ENCODE measurements at regions not wholly inside any gene's neighbourhood (a gene's known extent, or its start where the extent isn't known, plus 50 kb on each side); places are given as distances from the start of the nearest gene placed in this dataset.
A peak's percentile ranks its signal among the peaks of the same experiment; 100 is the strongest.
"Not testable (repeated sequence)": the region's sequence is repeated elsewhere in the genome, so short reads cannot be mapped to it uniquely, and the experiment has no call there.

DNA sequence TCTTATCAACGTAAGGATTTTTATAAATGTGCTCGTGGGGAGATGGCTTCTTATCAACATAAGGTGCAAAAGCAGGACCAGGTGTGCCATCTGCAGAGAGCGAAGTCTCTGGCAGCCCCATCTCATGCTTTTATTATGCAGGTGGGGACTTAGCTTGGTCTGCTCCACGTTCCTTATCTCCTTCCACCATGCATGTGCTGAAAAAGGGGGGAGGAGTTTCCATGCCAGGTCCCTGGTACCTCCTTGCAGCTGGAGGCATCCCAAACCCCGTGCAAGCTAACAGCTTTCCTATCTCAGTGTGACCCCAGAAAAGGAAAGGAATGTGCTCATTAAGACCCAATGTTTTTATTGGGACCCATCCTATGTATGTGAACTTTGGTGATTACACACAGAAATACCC, 608.5 kb downstream of the TMEM121 start:
- no peaks in the 10 kb centered on the region for H3K27me3 ChIP-seq
- no peaks in the 10 kb centered on the region for H3K36me3 ChIP-seq
- in situ Hi-C loops (cut with MboI; ENCODE audit: low pct_ligation_motif_present in 1 of 4, low pct_unique_long_range_greater_than_20kb in 1 of 4, low sequenced_read_pairs in 3 of 4) (loop anchor here in 1 of 4 donors (25.0 kb wide), 1 partner anchor 98 kb away; no protein-coding TSS in a partner anchor), intact Hi-C loops (cut with DNase I; ENCODE audit: low total_unique reads) (no loop called here)
- WGBS, 2 donors (ENCODE audit: low coverage in 1 of 2): 45 to 50% methylated on average over 1 to 5 of the region's 5 CpGs
- H3K4me1 ChIP-seq: no peaks in the 10 kb centered on the region
- DNase-seq: no peak
- H3K27ac ChIP-seq: no peak overlapping the region
- H3K9me3 ChIP-seq: no peaks in the 10 kb centered on the region
- TF ChIP-seq POLR2A (IDR thresholded peaks at IDR 0.05): no peak
- TF ChIP-seq POLR2AphosphoS5 (IDR thresholded peaks at IDR 0.05): no peak
- no peak for TF ChIP-seq EP300 (IDR thresholded peaks at IDR 0.05; ENCODE audit: low read depth)
- TF ChIP-seq, protein P1, sequence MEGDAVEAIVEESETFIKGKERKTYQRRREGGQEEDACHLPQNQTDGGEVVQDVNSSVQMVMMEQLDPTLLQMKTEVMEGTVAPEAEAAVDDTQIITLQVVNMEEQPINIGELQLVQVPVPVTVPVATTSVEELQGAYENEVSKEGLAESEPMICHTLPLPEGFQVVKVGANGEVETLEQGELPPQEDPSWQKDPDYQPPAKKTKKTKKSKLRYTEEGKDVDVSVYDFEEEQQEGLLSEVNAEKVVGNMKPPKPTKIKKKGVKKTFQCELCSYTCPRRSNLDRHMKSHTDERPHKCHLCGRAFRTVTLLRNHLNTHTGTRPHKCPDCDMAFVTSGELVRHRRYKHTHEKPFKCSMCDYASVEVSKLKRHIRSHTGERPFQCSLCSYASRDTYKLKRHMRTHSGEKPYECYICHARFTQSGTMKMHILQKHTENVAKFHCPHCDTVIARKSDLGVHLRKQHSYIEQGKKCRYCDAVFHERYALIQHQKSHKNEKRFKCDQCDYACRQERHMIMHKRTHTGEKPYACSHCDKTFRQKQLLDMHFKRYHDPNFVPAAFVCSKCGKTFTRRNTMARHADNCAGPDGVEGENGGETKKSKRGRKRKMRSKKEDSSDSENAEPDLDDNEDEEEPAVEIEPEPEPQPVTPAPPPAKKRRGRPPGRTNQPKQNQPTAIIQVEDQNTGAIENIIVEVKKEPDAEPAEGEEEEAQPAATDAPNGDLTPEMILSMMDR (IDR thresholded peaks at IDR 0.05): no peak
- no peak overlapping the region for H3K4me3 ChIP-seq

DNA sequence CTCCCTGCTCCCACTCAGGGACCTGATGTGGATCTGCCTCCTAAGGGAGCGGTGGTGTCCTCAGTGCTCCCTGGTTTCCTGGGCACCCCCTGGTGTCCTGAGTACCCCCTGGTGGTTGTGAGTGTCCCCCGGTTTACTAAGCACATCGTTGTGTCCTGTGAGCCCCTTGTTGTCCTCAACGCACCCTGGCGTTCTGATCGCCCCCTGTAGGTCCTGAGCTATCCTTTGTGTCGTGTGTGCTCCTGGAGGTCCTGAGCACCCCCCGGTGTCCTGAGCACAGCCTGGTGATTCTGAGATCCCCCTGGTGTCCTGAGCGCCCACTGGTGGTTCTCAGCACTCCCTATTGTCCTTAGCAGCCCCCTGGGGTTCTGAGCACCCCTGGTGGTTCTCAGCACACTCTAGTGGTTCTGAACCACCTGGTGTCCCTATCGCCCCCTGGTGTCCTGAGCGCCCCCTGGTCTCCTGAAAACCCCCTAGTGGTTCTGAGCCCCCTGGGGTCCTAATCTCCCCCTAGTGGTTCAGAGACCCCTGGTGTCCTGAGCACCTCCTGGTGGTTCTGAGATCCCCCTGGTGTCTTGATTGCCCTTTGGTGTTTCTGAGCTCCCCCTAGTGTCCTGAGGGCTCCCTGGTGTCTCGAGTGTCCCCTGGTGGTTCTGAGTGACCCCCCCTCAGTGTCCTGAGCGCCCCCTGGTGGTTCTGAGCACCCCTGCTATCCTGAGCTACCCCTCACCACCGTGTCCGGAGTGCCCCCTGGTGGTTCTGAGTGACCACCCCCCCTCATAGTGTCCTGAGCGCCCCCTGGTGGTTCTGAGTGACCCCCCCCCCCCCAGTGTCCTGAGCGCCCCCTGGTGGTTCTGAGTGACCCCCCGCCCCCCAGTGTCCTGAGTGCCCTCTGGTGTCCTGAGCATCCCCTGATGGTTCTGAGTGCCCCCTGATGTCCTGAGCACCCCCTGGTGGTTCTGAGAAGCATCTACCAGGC, 615.1 kb downstream of the TMEM121 start:
- no peak for DNase-seq
- intact Hi-C loops (cut with DNase I; ENCODE audit: low total_unique reads): no loop called here
- in situ Hi-C loops (cut with MboI; ENCODE audit: low pct_ligation_motif_present in 1 of 4, low pct_unique_long_range_greater_than_20kb in 1 of 4, low sequenced_read_pairs in 3 of 4): loop anchor here in 1 of 4 donors (25.0 kb wide), 1 partner anchor 104 kb away; no protein-coding TSS in a partner anchor

DNA sequence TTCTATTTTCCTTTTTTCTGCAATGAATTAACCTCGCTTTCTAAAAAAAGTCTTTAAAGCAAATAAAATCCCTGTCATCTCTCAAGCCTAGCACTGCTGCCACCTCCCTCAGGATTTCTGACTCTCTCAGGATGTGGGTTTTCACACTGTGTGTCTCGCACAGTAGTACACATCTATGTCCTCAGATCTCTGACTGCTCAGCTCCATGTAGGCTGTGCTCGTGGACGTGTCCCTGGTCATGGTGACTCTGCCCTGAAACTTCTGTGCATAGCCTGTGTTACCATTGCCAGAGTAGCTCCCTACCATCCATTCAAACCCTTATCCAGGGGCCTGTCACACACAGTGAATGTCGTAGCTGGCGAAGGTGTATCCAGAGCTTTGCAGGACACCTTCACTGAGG, 619.3 kb downstream of the TMEM121 start:
- H3K4me3 ChIP-seq: not testable (repeated sequence)

More for the DNA sequence above, 615.1 kb downstream of the TMEM121 start:
- no peaks in the 10 kb centered on the region for H3K36me3 ChIP-seq
- H3K4me3 ChIP-seq: no peak overlapping the region
- H3K27ac ChIP-seq: no peak overlapping the region
- WGBS, 2 donors (ENCODE audit: low coverage in 1 of 2): 81 to 83% methylated on average over 5 to 11 of the region's 18 CpGs
- H3K27me3 ChIP-seq: no peaks in the 10 kb centered on the region
- TF ChIP-seq POLR2A (IDR thresholded peaks at IDR 0.05): no peak
- TF ChIP-seq POLR2AphosphoS5 (IDR thresholded peaks at IDR 0.05): no peak
- TF ChIP-seq, protein P1 (IDR thresholded peaks at IDR 0.05): no peak
- no peak for TF ChIP-seq EP300 (IDR thresholded peaks at IDR 0.05; ENCODE audit: low read depth)
- no peaks in the 10 kb centered on the region for H3K9me3 ChIP-seq
- no peaks in the 10 kb centered on the region for H3K4me1 ChIP-seq

DNA sequence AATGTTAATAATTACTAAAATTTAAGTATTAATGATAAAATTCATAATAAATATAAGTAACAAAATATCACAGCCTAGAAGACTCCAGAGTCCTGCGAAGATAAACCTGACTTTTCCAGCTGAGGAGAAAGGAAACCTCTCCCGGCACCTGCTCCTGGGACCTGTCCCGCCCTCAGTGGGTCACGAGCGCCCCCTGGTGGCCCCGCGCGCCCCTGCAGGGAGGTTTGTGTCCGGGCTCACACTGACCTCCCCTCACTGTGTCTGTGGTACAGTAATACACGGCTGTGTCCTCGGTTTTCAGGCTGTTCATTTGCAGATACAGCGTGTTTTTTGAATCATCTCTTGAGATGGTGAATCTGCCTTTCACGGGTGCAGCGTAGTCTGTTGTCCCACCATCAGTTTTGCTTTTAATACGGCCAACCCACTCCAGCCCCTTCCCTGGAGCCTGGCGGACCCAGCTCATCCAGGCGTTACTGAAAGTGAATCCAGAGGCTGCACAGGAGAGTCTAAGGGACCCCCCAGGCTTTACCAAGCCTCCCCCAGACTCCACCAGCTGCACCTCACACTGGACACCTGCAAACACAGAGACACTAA, 627.1 kb downstream of the TMEM121 start:
- H3K4me3 ChIP-seq; H3K27me3 ChIP-seq; H3K36me3 ChIP-seq; H3K9me3 ChIP-seq; intact Hi-C loops (cut with DNase I; ENCODE audit: low total_unique reads); in situ Hi-C loops (cut with MboI; ENCODE audit: low pct_ligation_motif_present in 1 of 4, low pct_unique_long_range_greater_than_20kb in 1 of 4, low sequenced_read_pairs in 3 of 4); H3K27ac ChIP-seq; H3K4me1 ChIP-seq: not testable (repeated sequence)
- DNase-seq: peak; percentile 78
- 5 to 22% methylated on average over 3 to 17 of the region's 17 CpGs for WGBS, 2 donors (ENCODE audit: low coverage in 1 of 2)
- TF ChIP-seq, protein P1 (IDR thresholded peaks at IDR 0.05): peak; percentile 65 to 98 (median 80)

More for the DNA sequence above, 619.3 kb downstream of the TMEM121 start:
- H3K4me1 ChIP-seq; H3K9me3 ChIP-seq; H3K27ac ChIP-seq; DNase-seq; intact Hi-C loops (cut with DNase I; ENCODE audit: low total_unique reads); H3K36me3 ChIP-seq; H3K27me3 ChIP-seq: not testable (repeated sequence)
- 73 to 100% methylated on average over 1 to 6 of the region's 6 CpGs for WGBS, 2 donors (ENCODE audit: low coverage in 1 of 2)
- in situ Hi-C loops (cut with MboI; ENCODE audit: low pct_ligation_motif_present in 1 of 4, low pct_unique_long_range_greater_than_20kb in 1 of 4, low sequenced_read_pairs in 3 of 4): loop anchor here in 1 of 4 donors (25.0 kb wide), 1 partner anchor 108 kb away; no protein-coding TSS in a partner anchor
